H9 (cell line): ENCODE measurements at regions not wholly inside any gene's neighbourhood (a gene's known extent, or its start where the extent isn't known, plus 50 kb on each side); places are given as distances from the start of the nearest gene placed in this dataset.

Source experiments
- DNase-seq: peaks from one replicate; pipeline ENCODE4 v3.0.0-alpha.2; 2017
- H2AFZ ChIP-seq: one replicate; pipeline ENCODE4 v1.6.1; 2013; ENCODE audit warnings: mild to moderate bottlenecking, low read length, control low read depth, moderate library complexity
- H2AK5ac ChIP-seq: 2 replicates; pipeline ENCODE4 v1.6.1; 2013; ENCODE audit warnings: low read length, control low read depth, mixed read lengths; ENCODE audit not compliant: insufficient read length
- H2BK120ac ChIP-seq: one replicate; pipeline ENCODE4 v1.6.1; 2013; ENCODE audit warnings: low read depth, mild to moderate bottlenecking, low read length, control low read depth, inconsistent platforms; ENCODE audit not compliant: poor library complexity, severe bottlenecking
- H2BK12ac ChIP-seq: 2 replicates; pipeline ENCODE4 v1.6.1; 2013; ENCODE audit warnings: low read length, control low read depth, mixed read lengths, low read depth; ENCODE audit not compliant: insufficient read length
- H2BK15ac ChIP-seq: 2 replicates; pipeline ENCODE4 v1.6.1; 2013; ENCODE audit warnings: low read depth, low read length, control low read depth
- H2BK20ac ChIP-seq: one replicate; pipeline ENCODE4 v1.6.1; 2013; ENCODE audit warnings: low read depth, mild to moderate bottlenecking, low read length, control low read depth, inconsistent platforms; ENCODE audit not compliant: poor library complexity, severe bottlenecking
- H2BK5ac ChIP-seq: 2 replicates; pipeline ENCODE4 v1.6.1; 2013; ENCODE audit warnings: low read length, control low read depth, mixed read lengths; ENCODE audit not compliant: insufficient read length
- H3K14ac ChIP-seq: 2 replicates; pipeline ENCODE4 v1.6.1; 2013; ENCODE audit warnings: low read length, control low read depth; ENCODE audit not compliant: insufficient read depth
- H3K18ac ChIP-seq: 2 replicates; pipeline ENCODE4 v1.6.1; 2013; ENCODE audit warnings: low read depth, mild to moderate bottlenecking, mixed read lengths, low read length, control low read depth; ENCODE audit not compliant: insufficient read length
- H3K23ac ChIP-seq: 2 replicates; pipeline ENCODE4 v1.6.1; 2013; ENCODE audit warnings: low read length, control low read depth, mixed read lengths, low read depth; ENCODE audit not compliant: insufficient read length
- H3K23me2 ChIP-seq: 2 replicates; pipeline ENCODE4 v1.6.1; 2013; ENCODE audit warnings: low read depth, mild to moderate bottlenecking, mixed read lengths, low read length, control low read depth; ENCODE audit not compliant: insufficient read length, poor library complexity, severe bottlenecking
- H3K27ac ChIP-seq: 2 replicates; pipeline ENCODE4 v1.5.1; 2013; ENCODE audit warnings: low read length, control low read depth, mixed read lengths, low read depth; ENCODE audit not compliant: insufficient read length
- H3K27me3 ChIP-seq: 2 replicates; pipeline ENCODE4 v1.6.1; 2013; ENCODE audit warnings: low read length, control low read depth, inconsistent platforms; ENCODE audit not compliant: insufficient read depth
- H3K4ac ChIP-seq: 2 replicates; pipeline ENCODE4 v1.6.1; 2013; ENCODE audit warnings: low read depth, mild to moderate bottlenecking, control low read depth, inconsistent platforms, low read length, moderate library complexity
- H3K4me1 ChIP-seq: 2 replicates; pipeline ENCODE4 v1.6.1; 2013; ENCODE audit warnings: low read length, control low read depth, inconsistent platforms; ENCODE audit not compliant: insufficient read depth
- H3K4me2 ChIP-seq: 2 replicates; pipeline ENCODE4 v1.6.1; 2013; ENCODE audit warnings: low read length, control low read depth, mixed read lengths; ENCODE audit not compliant: insufficient read length, insufficient read depth
- H3K56ac ChIP-seq: 2 replicates; pipeline ENCODE4 v1.6.1; 2013; ENCODE audit warnings: low read depth, mild to moderate bottlenecking, mixed read lengths, low read length, control low read depth; ENCODE audit not compliant: insufficient read length
- H3K79me1 ChIP-seq: 2 replicates; pipeline ENCODE4 v1.6.1; 2013; ENCODE audit warnings: low read depth, mild to moderate bottlenecking, moderate library complexity, low read length, control low read depth, inconsistent platforms; ENCODE audit not compliant: insufficient read depth, poor library complexity, severe bottlenecking
- H3K79me2 ChIP-seq: 2 replicates; pipeline ENCODE4 v1.6.1; 2013; ENCODE audit warnings: low read length, control low read depth, inconsistent platforms; ENCODE audit not compliant: insufficient read depth
- H3K9ac ChIP-seq: 2 replicates; pipeline ENCODE4 v1.6.1; 2013; ENCODE audit warnings: low read length, control low read depth, mixed read lengths; ENCODE audit not compliant: insufficient read length; ENCODE audit errors: extremely low read depth
- H3K9me3 ChIP-seq: one replicate; pipeline ENCODE4 v1.6.1; 2013; ENCODE audit warnings: low read depth, low read length, inconsistent platforms; ENCODE audit not compliant: control insufficient read depth
- H3T11ph ChIP-seq: one replicate; pipeline ENCODE4 v1.6.1; 2013; ENCODE audit warnings: mild to moderate bottlenecking, low read length, control low read depth, inconsistent platforms
- H4K20me1 ChIP-seq: one replicate; pipeline ENCODE4 v1.6.1; 2013; ENCODE audit not compliant: control insufficient read depth, insufficient read length, insufficient read depth
- H4K5ac ChIP-seq: 2 replicates; pipeline ENCODE4 v1.6.1; 2013; ENCODE audit warnings: low read depth, mild to moderate bottlenecking, mixed read lengths, low read length, control low read depth; ENCODE audit not compliant: insufficient read length
- H4K8ac ChIP-seq: replicated peaks from 2 replicates; pipeline ENCODE4 v1.6.1; 2013; ENCODE audit warnings: low read length, control low read depth, mixed read lengths, low read depth; ENCODE audit not compliant: insufficient read length
- H4K91ac ChIP-seq: 2 replicates; pipeline ENCODE4 v1.6.1; 2013; ENCODE audit warnings: low read depth, mild to moderate bottlenecking, moderate library complexity, mixed read lengths, low read length, control low read depth; ENCODE audit not compliant: insufficient read length
- H3K27ac Mint-ChIP-seq, 3 experiments: 2 replicates in 2 of 3; 3 replicates in 1 of 3; pipeline ENCODE4 v1.8.0; 2020 to 2021; ENCODE audit warnings: mixed read lengths in 3 of 3, mild to moderate bottlenecking in 1 of 3, moderate library complexity in 1 of 3
- H3K27me3 Mint-ChIP-seq: 2 replicates; pipeline ENCODE4 v1.8.0; 2021; ENCODE audit warnings: low read depth, mild to moderate bottlenecking, moderate library complexity, mixed read lengths
- H3K36me3 Mint-ChIP-seq, 3 experiments: 2 replicates in 2 of 3; 3 replicates in 1 of 3; pipeline ENCODE4 v1.8.0; 2020 to 2021; ENCODE audit warnings: low read depth in 3 of 3, mixed read lengths in 3 of 3; ENCODE audit not compliant: insufficient read depth in 1 of 3
- H3K4me1 Mint-ChIP-seq, 2 experiments: 2 replicates each; pipeline ENCODE4 v1.8.0; 2020; ENCODE audit warnings: mixed read lengths in 2 of 2
- H3K4me3 Mint-ChIP-seq, 2 experiments: 2 replicates in 1 of 2; 3 replicates in 1 of 2; pipeline ENCODE4 v1.8.0; 2020 to 2021; ENCODE audit warnings: mild to moderate bottlenecking in 2 of 2, mixed read lengths in 2 of 2, moderate library complexity in 1 of 2
- H3K9me3 Mint-ChIP-seq, 2 experiments: 2 replicates in 1 of 2; 3 replicates in 1 of 2; pipeline ENCODE4 v1.8.0; 2020; ENCODE audit warnings: mild to moderate bottlenecking in 2 of 2, mixed read lengths in 2 of 2, moderate library complexity in 1 of 2
- CTCF ChIP-seq: fragments of 200-600 bp; sonication (generic); conservative IDR thresholded peaks from 3 replicates; pipeline ENCODE4 v1.8.0; 2021; ENCODE audit warnings: antibody characterized with exemption, mild to moderate bottlenecking
- WGBS: extraction: QIAGEN DNeasy Blood & Tissue Kit; methylation state at CpG from one replicate; pipeline ENCODE4 v1.1.7; 2013; ENCODE audit warnings: missing lambda C conversion rate, low lambda C conversion rate, mixed read lengths; ENCODE audit not compliant: insufficient read length; ENCODE audit errors: extremely low coverage; 5-methylcytosine and 5-hydroxymethylcytosine counted together

- H3T11ph ChIP-seq, result no peak overlapping the region
Measured at GRCh38 chr18:78716022-78716421, 263.6 kb upstream of the SALL3 start.

More at GRCh38 chr18:78716022-78716421, 263.6 kb upstream of the SALL3 start:
- Histone ChIP-seq H2BK12ac (no peak overlapping the region), H2AK5ac (no peak overlapping the region), H4K5ac (no peak overlapping the region), H3K79me2 (no peaks in the 10 kb centered on the region), H3K79me1 (no peaks in the 10 kb centered on the region), H4K8ac (no peak overlapping the region), H3K9ac (no peak overlapping the region), H4K91ac (no peak overlapping the region), H2BK120ac (no peak overlapping the region), H3K4me1 (peaks cover 3% of the 10 kb centered on the region; the same call in 1 of the 2 replicates), H3K9me3 (no peaks in the 10 kb centered on the region), H3K27me3 (no peaks in the 10 kb centered on the region), H2BK5ac (no peak overlapping the region), H3K4ac (no peak overlapping the region), H2BK15ac (no peak overlapping the region), H3K23ac (no peak overlapping the region), H2AFZ (no peak overlapping the region), H4K20me1 (no peaks in the 10 kb centered on the region), H2BK20ac (no peak overlapping the region), H3K4me2 (no peak overlapping the region), H3K14ac (no peak overlapping the region), H3K18ac (no peak overlapping the region), H3K56ac (no peak overlapping the region), H3K27ac (no peak overlapping the region), H3K23me2 (peaks cover 4% of the 10 kb centered on the region)
- no peaks in the 10 kb centered on the region; a peak in 3 of 5 replicates for H3K9me3 Mint-ChIP-seq
- peaks cover 0 to 9% (median 4%) of the 10 kb centered on the region in 3 experiments; a peak in 4 of 7 replicates for H3K36me3 Mint-ChIP-seq
- no peak overlapping the region; a peak in 1 of 7 replicates for H3K27ac Mint-ChIP-seq
- no peak for TF ChIP-seq CTCF
- no peak for DNase-seq
- WGBS, result no CpG with 5 or more reads among the region's 8 CpGs
- peaks cover 7 to 8% of the 10 kb centered on the region in 2 experiments for H3K4me1 Mint-ChIP-seq
- H3K4me3 Mint-ChIP-seq, result no peak overlapping the region
- peaks cover 4% of the 10 kb centered on the region for H3K27me3 Mint-ChIP-seq
